H9 (cell line): ENCODE measurements at regions not wholly inside any gene's neighbourhood (a gene's known extent, or its start where the extent isn't known, plus 50 kb on each side); places are given as distances from the start of the nearest gene placed in this dataset.

Experiments
- DNase-seq: peaks from one replicate; pipeline ENCODE4 v3.0.0-alpha.2; 2017
- H2AFZ ChIP-seq: one replicate; pipeline ENCODE4 v1.6.1; 2013; ENCODE audit warnings: mild to moderate bottlenecking, low read length, control low read depth, moderate library complexity
- H2AK5ac ChIP-seq: 2 replicates; pipeline ENCODE4 v1.6.1; 2013; ENCODE audit warnings: low read length, control low read depth, mixed read lengths; ENCODE audit not compliant: insufficient read length
- H2BK120ac ChIP-seq: one replicate; pipeline ENCODE4 v1.6.1; 2013; ENCODE audit warnings: low read depth, mild to moderate bottlenecking, low read length, control low read depth, inconsistent platforms; ENCODE audit not compliant: poor library complexity, severe bottlenecking
- H2BK12ac ChIP-seq: 2 replicates; pipeline ENCODE4 v1.6.1; 2013; ENCODE audit warnings: low read length, control low read depth, mixed read lengths, low read depth; ENCODE audit not compliant: insufficient read length
- H2BK15ac ChIP-seq: 2 replicates; pipeline ENCODE4 v1.6.1; 2013; ENCODE audit warnings: low read depth, low read length, control low read depth
- H2BK20ac ChIP-seq: one replicate; pipeline ENCODE4 v1.6.1; 2013; ENCODE audit warnings: low read depth, mild to moderate bottlenecking, low read length, control low read depth, inconsistent platforms; ENCODE audit not compliant: poor library complexity, severe bottlenecking
- H2BK5ac ChIP-seq: 2 replicates; pipeline ENCODE4 v1.6.1; 2013; ENCODE audit warnings: low read length, control low read depth, mixed read lengths; ENCODE audit not compliant: insufficient read length
- H3K14ac ChIP-seq: 2 replicates; pipeline ENCODE4 v1.6.1; 2013; ENCODE audit warnings: low read length, control low read depth; ENCODE audit not compliant: insufficient read depth
- H3K18ac ChIP-seq: 2 replicates; pipeline ENCODE4 v1.6.1; 2013; ENCODE audit warnings: low read depth, mild to moderate bottlenecking, mixed read lengths, low read length, control low read depth; ENCODE audit not compliant: insufficient read length
- H3K23ac ChIP-seq: 2 replicates; pipeline ENCODE4 v1.6.1; 2013; ENCODE audit warnings: low read length, control low read depth, mixed read lengths, low read depth; ENCODE audit not compliant: insufficient read length
- H3K23me2 ChIP-seq: 2 replicates; pipeline ENCODE4 v1.6.1; 2013; ENCODE audit warnings: low read depth, mild to moderate bottlenecking, mixed read lengths, low read length, control low read depth; ENCODE audit not compliant: insufficient read length, poor library complexity, severe bottlenecking
- H3K27ac ChIP-seq: 2 replicates; pipeline ENCODE4 v1.5.1; 2013; ENCODE audit warnings: low read length, control low read depth, mixed read lengths, low read depth; ENCODE audit not compliant: insufficient read length
- H3K27me3 ChIP-seq: 2 replicates; pipeline ENCODE4 v1.6.1; 2013; ENCODE audit warnings: low read length, control low read depth, inconsistent platforms; ENCODE audit not compliant: insufficient read depth
- H3K4ac ChIP-seq: 2 replicates; pipeline ENCODE4 v1.6.1; 2013; ENCODE audit warnings: low read depth, mild to moderate bottlenecking, control low read depth, inconsistent platforms, low read length, moderate library complexity
- H3K4me1 ChIP-seq: 2 replicates; pipeline ENCODE4 v1.6.1; 2013; ENCODE audit warnings: low read length, control low read depth, inconsistent platforms; ENCODE audit not compliant: insufficient read depth
- H3K4me2 ChIP-seq: 2 replicates; pipeline ENCODE4 v1.6.1; 2013; ENCODE audit warnings: low read length, control low read depth, mixed read lengths; ENCODE audit not compliant: insufficient read length, insufficient read depth
- H3K56ac ChIP-seq: 2 replicates; pipeline ENCODE4 v1.6.1; 2013; ENCODE audit warnings: low read depth, mild to moderate bottlenecking, mixed read lengths, low read length, control low read depth; ENCODE audit not compliant: insufficient read length
- H3K79me1 ChIP-seq: 2 replicates; pipeline ENCODE4 v1.6.1; 2013; ENCODE audit warnings: low read depth, mild to moderate bottlenecking, moderate library complexity, low read length, control low read depth, inconsistent platforms; ENCODE audit not compliant: insufficient read depth, poor library complexity, severe bottlenecking
- H3K79me2 ChIP-seq: 2 replicates; pipeline ENCODE4 v1.6.1; 2013; ENCODE audit warnings: low read length, control low read depth, inconsistent platforms; ENCODE audit not compliant: insufficient read depth
- H3K9ac ChIP-seq: 2 replicates; pipeline ENCODE4 v1.6.1; 2013; ENCODE audit warnings: low read length, control low read depth, mixed read lengths; ENCODE audit not compliant: insufficient read length; ENCODE audit errors: extremely low read depth
- H3K9me3 ChIP-seq: one replicate; pipeline ENCODE4 v1.6.1; 2013; ENCODE audit warnings: low read depth, low read length, inconsistent platforms; ENCODE audit not compliant: control insufficient read depth
- H3T11ph ChIP-seq: one replicate; pipeline ENCODE4 v1.6.1; 2013; ENCODE audit warnings: mild to moderate bottlenecking, low read length, control low read depth, inconsistent platforms
- H4K20me1 ChIP-seq: one replicate; pipeline ENCODE4 v1.6.1; 2013; ENCODE audit not compliant: control insufficient read depth, insufficient read length, insufficient read depth
- H4K5ac ChIP-seq: 2 replicates; pipeline ENCODE4 v1.6.1; 2013; ENCODE audit warnings: low read depth, mild to moderate bottlenecking, mixed read lengths, low read length, control low read depth; ENCODE audit not compliant: insufficient read length
- H4K8ac ChIP-seq: replicated peaks from 2 replicates; pipeline ENCODE4 v1.6.1; 2013; ENCODE audit warnings: low read length, control low read depth, mixed read lengths, low read depth; ENCODE audit not compliant: insufficient read length
- H4K91ac ChIP-seq: 2 replicates; pipeline ENCODE4 v1.6.1; 2013; ENCODE audit warnings: low read depth, mild to moderate bottlenecking, moderate library complexity, mixed read lengths, low read length, control low read depth; ENCODE audit not compliant: insufficient read length
- H3K27ac Mint-ChIP-seq, 3 experiments: 2 replicates in 2 of 3; 3 replicates in 1 of 3; pipeline ENCODE4 v1.8.0; 2020 to 2021; ENCODE audit warnings: mixed read lengths in 3 of 3, mild to moderate bottlenecking in 1 of 3, moderate library complexity in 1 of 3
- H3K27me3 Mint-ChIP-seq: 2 replicates; pipeline ENCODE4 v1.8.0; 2021; ENCODE audit warnings: low read depth, mild to moderate bottlenecking, moderate library complexity, mixed read lengths
- H3K36me3 Mint-ChIP-seq, 3 experiments: 2 replicates in 2 of 3; 3 replicates in 1 of 3; pipeline ENCODE4 v1.8.0; 2020 to 2021; ENCODE audit warnings: low read depth in 3 of 3, mixed read lengths in 3 of 3; ENCODE audit not compliant: insufficient read depth in 1 of 3
- H3K4me1 Mint-ChIP-seq, 2 experiments: 2 replicates each; pipeline ENCODE4 v1.8.0; 2020; ENCODE audit warnings: mixed read lengths in 2 of 2
- H3K4me3 Mint-ChIP-seq, 2 experiments: 2 replicates in 1 of 2; 3 replicates in 1 of 2; pipeline ENCODE4 v1.8.0; 2020 to 2021; ENCODE audit warnings: mild to moderate bottlenecking in 2 of 2, mixed read lengths in 2 of 2, moderate library complexity in 1 of 2
- H3K9me3 Mint-ChIP-seq, 2 experiments: 2 replicates in 1 of 2; 3 replicates in 1 of 2; pipeline ENCODE4 v1.8.0; 2020; ENCODE audit warnings: mild to moderate bottlenecking in 2 of 2, mixed read lengths in 2 of 2, moderate library complexity in 1 of 2
- CTCF ChIP-seq: fragments of 200-600 bp; sonication (generic); conservative IDR thresholded peaks from 3 replicates; pipeline ENCODE4 v1.8.0; 2021; ENCODE audit warnings: antibody characterized with exemption, mild to moderate bottlenecking
- WGBS: extraction: QIAGEN DNeasy Blood & Tissue Kit; methylation state at CpG from one replicate; pipeline ENCODE4 v1.1.7; 2013; ENCODE audit warnings: missing lambda C conversion rate, low lambda C conversion rate, mixed read lengths; ENCODE audit not compliant: insufficient read length; ENCODE audit errors: extremely low coverage; 5-methylcytosine and 5-hydroxymethylcytosine counted together

DNA sequence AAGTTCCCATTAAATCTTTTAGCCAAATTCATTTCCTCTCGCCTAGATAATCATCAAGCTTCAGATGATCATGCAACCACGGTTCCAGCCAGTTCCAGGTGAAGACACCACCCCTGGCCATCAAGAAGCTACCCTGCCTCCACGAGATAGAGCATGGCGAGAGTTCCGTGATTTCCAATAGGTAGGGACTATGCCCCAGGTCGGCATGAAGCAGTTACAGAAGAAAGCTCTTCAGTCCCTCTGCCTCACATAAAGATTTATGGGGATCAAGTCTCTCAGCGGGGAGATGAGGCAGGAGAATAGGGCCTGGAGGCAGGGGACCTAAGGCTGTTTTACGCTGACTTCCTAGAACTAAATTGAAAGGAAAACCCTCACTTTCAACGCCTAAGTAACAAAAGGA is 183.9 kb downstream of the OR13H1 start:
- no peak overlapping the region for H2AFZ ChIP-seq
- no peak overlapping the region for H3K14ac ChIP-seq
- H3K4me2 ChIP-seq: no peak overlapping the region
- no peak overlapping the region for H2BK15ac ChIP-seq
- H2BK5ac ChIP-seq: no peak overlapping the region
- H3K4me1 ChIP-seq: no peaks in the 10 kb centered on the region
- H3K9ac ChIP-seq: no peak overlapping the region
- no CpG with 5 or more reads among the region's 9 CpGs for WGBS
- H2AK5ac ChIP-seq: no peak overlapping the region
- Mint-ChIP-seq H3K4me1 (no peaks in the 10 kb centered on the region), H3K27ac (0 out of 7 replicates have a peak overlapping the region, but pooled peaks of 1 of the 3 experiments have one; percentile 39), H3K4me3 (no peak overlapping the region), H3K36me3 (peaks cover 72 to 78% (median 75%) of the 10 kb centered on the region in 3 experiments), H3K9me3 (peaks cover 18 to 28% of the 10 kb centered on the region in 2 experiments; a peak in 4 of 5 replicates), H3K27me3 (no peaks in the 10 kb centered on the region)
- no peak for TF ChIP-seq CTCF
- no peak overlapping the region for H4K91ac ChIP-seq
- no peaks in the 10 kb centered on the region for H3K79me2 ChIP-seq
- H3K18ac ChIP-seq: no peak overlapping the region
- no peak overlapping the region for H3K23ac ChIP-seq
- H2BK120ac ChIP-seq: no peak overlapping the region
- no peaks in the 10 kb centered on the region for H3K23me2 ChIP-seq
- no peak overlapping the region for H4K5ac ChIP-seq
- H3K27ac ChIP-seq: no peak overlapping the region
- DNase-seq: no peak
- H3K56ac ChIP-seq: no peak overlapping the region
- H4K8ac ChIP-seq: peak overlapping the region; percentile 38
- H2BK12ac ChIP-seq: no peak overlapping the region
- H4K20me1 ChIP-seq: no peaks in the 10 kb centered on the region
- H3K9me3 ChIP-seq: no peaks in the 10 kb centered on the region
- H3K79me1 ChIP-seq: no peaks in the 10 kb centered on the region
- no peak overlapping the region for H3K4ac ChIP-seq
- no peak overlapping the region for H2BK20ac ChIP-seq
- H3K27me3 ChIP-seq: no peaks in the 10 kb centered on the region
- H3T11ph ChIP-seq: no peak overlapping the region
